OCI-LY1 (cell line): ENCODE measurements at regions not wholly inside any gene's neighbourhood (a gene's known extent, or its start where the extent isn't known, plus 50 kb on each side); places are given as distances from the start of the nearest gene placed in this dataset.

ENCODE experiments used
- H2AFZ ChIP-seq: fragments of 200-600 bp; sonication (generic), shearing (Covaris generic); 2 replicates; pipeline ENCODE4 v1.6.0; 2014; ENCODE audit warnings: antibody characterized with exemption, mild to moderate bottlenecking, low read length
- H3F3A ChIP-seq: fragments of 200-600 bp; sonication (generic), shearing (Covaris generic); 2 replicates; pipeline ENCODE4 v1.6.0; 2014; ENCODE audit warnings: mild to moderate bottlenecking, antibody characterized with exemption, low read length, moderate library complexity; ENCODE audit not compliant: insufficient read depth
- H3K27ac ChIP-seq: fragments of 200-600 bp; sonication (generic); 2 replicates; pipeline ENCODE4 v1.5.1; 2014; ENCODE audit warnings: low read length, mixed run types, mild to moderate bottlenecking, low read depth; ENCODE audit not compliant: poor library complexity, severe bottlenecking
- H3K27me3 ChIP-seq: fragments of 200-600 bp; sonication (generic); 2 replicates; pipeline ENCODE4 v1.6.0; 2014; ENCODE audit warnings: antibody characterized with exemption, mild to moderate bottlenecking, low read length, moderate library complexity; ENCODE audit not compliant: insufficient read depth
- H3K36me3 ChIP-seq: fragments of 200-600 bp; sonication (generic); 2 replicates; pipeline ENCODE4 v1.6.1; 2014; ENCODE audit warnings: mild to moderate bottlenecking, antibody characterized with exemption, low read length, moderate library complexity, mixed read lengths; ENCODE audit not compliant: insufficient read depth
- H3K4me1 ChIP-seq: fragments of 200-600 bp; sonication (generic); 2 replicates; pipeline ENCODE4 v1.5.1; 2014; ENCODE audit warnings: mild to moderate bottlenecking, low read length, moderate library complexity; ENCODE audit not compliant: insufficient read depth, severe bottlenecking
- H3K4me2 ChIP-seq: fragments of 200-600 bp; sonication (generic), shearing (Covaris generic); 2 replicates; pipeline ENCODE4 v1.6.1; 2014; ENCODE audit warnings: low read length
- H3K4me3 ChIP-seq: fragments of 200-600 bp; sonication (generic); 2 replicates; pipeline ENCODE4 v1.5.1; 2014; ENCODE audit warnings: low read length, low read depth, mild to moderate bottlenecking, mixed read lengths; ENCODE audit not compliant: poor library complexity, severe bottlenecking
- H3K79me2 ChIP-seq: fragments of 200-600 bp; shearing (Covaris generic); 2 replicates; pipeline ENCODE4 v1.6.1; 2016; ENCODE audit warnings: mixed run types, low read length, mixed read lengths; ENCODE audit not compliant: insufficient read depth
- H3K9ac ChIP-seq: fragments of 200-600 bp; sonication (generic), shearing (Covaris generic); 2 replicates; pipeline ENCODE4 v1.6.1; 2014; ENCODE audit warnings: mild to moderate bottlenecking, low read length, mixed read lengths
- H3K9me2 ChIP-seq: fragments of 200-600 bp; sonication (generic), shearing (Covaris generic); 2 replicates; pipeline ENCODE4 v1.6.1; 2014; ENCODE audit warnings: low read depth, mild to moderate bottlenecking, low read length, mixed read lengths
- H3K9me3 ChIP-seq: fragments of 200-600 bp; shearing (Covaris generic); 2 replicates; pipeline ENCODE4 v1.6.1; 2014; ENCODE audit warnings: low read length, mixed read lengths
- H4K20me1 ChIP-seq: fragments of 200-600 bp; sonication (generic), shearing (Covaris generic); 2 replicates; pipeline ENCODE4 v1.6.0; 2016; ENCODE audit warnings: mild to moderate bottlenecking, low read length; ENCODE audit not compliant: insufficient read depth
- CTCF ChIP-seq: fragments of 200-600 bp; sonication (generic), shearing (Covaris generic); IDR thresholded peaks from 2 replicates; pipeline ENCODE4 v1.5.1; 2017; ENCODE audit warnings: mild to moderate bottlenecking, antibody characterized with exemption, low read length, moderate library complexity, mixed read lengths
- EZH2 ChIP-seq: fragments of 200-600 bp; sonication (generic), shearing (Covaris generic); IDR thresholded peaks from 2 replicates; pipeline ENCODE4 v1.8.0; 2017; ENCODE audit warnings: borderline replicate concordance, mixed run types, mild to moderate bottlenecking, antibody characterized with exemption, low read length, moderate library complexity, mixed read lengths

- H3K4me1 ChIP-seq: no peaks in the 10 kb centered on the region
- H3K79me2 ChIP-seq: no peaks in the 10 kb centered on the region
- H3K4me3 ChIP-seq: no peak overlapping the region
- no peaks in the 10 kb centered on the region for H3K27me3 ChIP-seq
- H3F3A ChIP-seq: no peaks in the 10 kb centered on the region
- H3K36me3 ChIP-seq: no peaks in the 10 kb centered on the region
- no peaks in the 10 kb centered on the region for H3K9me2 ChIP-seq
- no peak overlapping the region for H3K9ac ChIP-seq
- no peaks in the 10 kb centered on the region for H3K9me3 ChIP-seq
- no peak overlapping the region for H3K27ac ChIP-seq
- no peak overlapping the region for H2AFZ ChIP-seq
- H3K4me2 ChIP-seq: no peak overlapping the region
- no peaks in the 10 kb centered on the region for H4K20me1 ChIP-seq
- no peak for TF ChIP-seq CTCF
- TF ChIP-seq EZH2: no peak
Measured at GRCh38 chr5:99187611-99188010, 258.8 kb upstream of the CHD1 start.

GRCh38 chr5:99179206-99179605, 250.4 kb upstream of the CHD1 start:
- Histone ChIP-seq H3K9me2 (no peaks in the 10 kb centered on the region), H4K20me1 (no peaks in the 10 kb centered on the region), H3K9me3 (no peaks in the 10 kb centered on the region), H3K79me2 (no peaks in the 10 kb centered on the region), H3K4me1 (no peaks in the 10 kb centered on the region), H3F3A (no peaks in the 10 kb centered on the region), H3K27me3 (no peaks in the 10 kb centered on the region), H3K9ac (no peak overlapping the region), H2AFZ (no peak overlapping the region), H3K4me2 (no peak overlapping the region), H3K4me3 (no peak overlapping the region), H3K36me3 (no peaks in the 10 kb centered on the region), H3K27ac (no peak overlapping the region)
- TF ChIP-seq CTCF: no peak
- no peak for TF ChIP-seq EZH2

- Histone ChIP-seq H3K9me3 (no peaks in the 10 kb centered on the region), H4K20me1 (no peaks in the 10 kb centered on the region), H3K27me3 (no peaks in the 10 kb centered on the region), H2AFZ (no peak overlapping the region), H3K9ac (no peak overlapping the region), H3K27ac (no peak overlapping the region), H3K4me2 (no peak overlapping the region), H3K4me1 (no peaks in the 10 kb centered on the region), H3K4me3 (no peak overlapping the region), H3K36me3 (no peaks in the 10 kb centered on the region), H3F3A (no peaks in the 10 kb centered on the region), H3K79me2 (no peaks in the 10 kb centered on the region), H3K9me2 (no peaks in the 10 kb centered on the region)
- no peak for TF ChIP-seq EZH2
- no peak for TF ChIP-seq CTCF
Measured at GRCh38 chr5:99177796-99178195, 249.0 kb upstream of the CHD1 start.
